Osteocyte (in vitro differentiated cells): ENCODE measurements at regions not wholly inside any gene's neighbourhood (a gene's known extent, or its start where the extent isn't known, plus 50 kb on each side); places are given as distances from the start of the nearest gene placed in this dataset.
"Not testable (repeated sequence)": the region's sequence is repeated elsewhere in the genome, so short reads cannot be mapped to it uniquely, and the experiment has no call there.

ENCODE experiments used
- DNase-seq: peaks from one replicate; pipeline ENCODE4 v3.0.0; 2021; ENCODE audit warnings: mixed read lengths; ENCODE audit not compliant: unreplicated experiment; ENCODE audit errors: extremely low spot score
- H3K27ac Mint-ChIP-seq: one replicate; pipeline ENCODE4 v1.8.0; 2021; ENCODE audit warnings: mild to moderate bottlenecking, mixed read lengths; ENCODE audit not compliant: unreplicated experiment
- H3K27me3 Mint-ChIP-seq: one replicate; pipeline ENCODE4 v1.8.0; 2021; ENCODE audit warnings: mixed read lengths; ENCODE audit not compliant: unreplicated experiment
- H3K36me3 Mint-ChIP-seq: one replicate; pipeline ENCODE4 v1.8.0; 2021; ENCODE audit warnings: mixed read lengths; ENCODE audit not compliant: unreplicated experiment
- H3K4me1 Mint-ChIP-seq: one replicate; pipeline ENCODE4 v1.8.0; 2021; ENCODE audit warnings: mixed read lengths; ENCODE audit not compliant: unreplicated experiment
- H3K4me3 Mint-ChIP-seq: one replicate; pipeline ENCODE4 v1.8.0; 2021; ENCODE audit warnings: mild to moderate bottlenecking, moderate library complexity, mixed read lengths; ENCODE audit not compliant: unreplicated experiment
- H3K9me3 Mint-ChIP-seq: one replicate; pipeline ENCODE4 v1.8.0; 2021; ENCODE audit warnings: mixed read lengths; ENCODE audit not compliant: unreplicated experiment
- TF ChIP-seq, protein P1 (sequence below): fragments of 200-600 bp; sonication (generic); IDR thresholded peaks from 2 replicates; pipeline ENCODE4 v1.5.0; 2021; ENCODE audit warnings: antibody characterized with exemption, mild to moderate bottlenecking, moderate library complexity

GRCh38 chrX:128408842-128409241 lies 356.6 kb upstream of the ACTRT1 start:
- no peak overlapping the region for H3K27ac Mint-ChIP-seq
- no peaks in the 10 kb centered on the region for H3K27me3 Mint-ChIP-seq
- H3K9me3 Mint-ChIP-seq = peaks cover 22% of the 10 kb centered on the region
- H3K4me3 Mint-ChIP-seq = no peak overlapping the region
- no peaks in the 10 kb centered on the region for H3K4me1 Mint-ChIP-seq
- TF ChIP-seq, protein P1, sequence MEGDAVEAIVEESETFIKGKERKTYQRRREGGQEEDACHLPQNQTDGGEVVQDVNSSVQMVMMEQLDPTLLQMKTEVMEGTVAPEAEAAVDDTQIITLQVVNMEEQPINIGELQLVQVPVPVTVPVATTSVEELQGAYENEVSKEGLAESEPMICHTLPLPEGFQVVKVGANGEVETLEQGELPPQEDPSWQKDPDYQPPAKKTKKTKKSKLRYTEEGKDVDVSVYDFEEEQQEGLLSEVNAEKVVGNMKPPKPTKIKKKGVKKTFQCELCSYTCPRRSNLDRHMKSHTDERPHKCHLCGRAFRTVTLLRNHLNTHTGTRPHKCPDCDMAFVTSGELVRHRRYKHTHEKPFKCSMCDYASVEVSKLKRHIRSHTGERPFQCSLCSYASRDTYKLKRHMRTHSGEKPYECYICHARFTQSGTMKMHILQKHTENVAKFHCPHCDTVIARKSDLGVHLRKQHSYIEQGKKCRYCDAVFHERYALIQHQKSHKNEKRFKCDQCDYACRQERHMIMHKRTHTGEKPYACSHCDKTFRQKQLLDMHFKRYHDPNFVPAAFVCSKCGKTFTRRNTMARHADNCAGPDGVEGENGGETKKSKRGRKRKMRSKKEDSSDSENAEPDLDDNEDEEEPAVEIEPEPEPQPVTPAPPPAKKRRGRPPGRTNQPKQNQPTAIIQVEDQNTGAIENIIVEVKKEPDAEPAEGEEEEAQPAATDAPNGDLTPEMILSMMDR = no peak
- H3K36me3 Mint-ChIP-seq = no peaks in the 10 kb centered on the region
- DNase-seq = no peak

GRCh38 chrX:128396601-128397000 lies 344.4 kb upstream of the ACTRT1 start:
- TF ChIP-seq, protein P1 = no peak
- Mint-ChIP-seq H3K27ac (no peak overlapping the region), H3K36me3 (no peaks in the 10 kb centered on the region), H3K4me1 (no peaks in the 10 kb centered on the region), H3K4me3 (no peak overlapping the region), H3K9me3 (peaks cover 7% of the 10 kb centered on the region), H3K27me3 (no peaks in the 10 kb centered on the region)
- DNase-seq = no peak

DNA sequence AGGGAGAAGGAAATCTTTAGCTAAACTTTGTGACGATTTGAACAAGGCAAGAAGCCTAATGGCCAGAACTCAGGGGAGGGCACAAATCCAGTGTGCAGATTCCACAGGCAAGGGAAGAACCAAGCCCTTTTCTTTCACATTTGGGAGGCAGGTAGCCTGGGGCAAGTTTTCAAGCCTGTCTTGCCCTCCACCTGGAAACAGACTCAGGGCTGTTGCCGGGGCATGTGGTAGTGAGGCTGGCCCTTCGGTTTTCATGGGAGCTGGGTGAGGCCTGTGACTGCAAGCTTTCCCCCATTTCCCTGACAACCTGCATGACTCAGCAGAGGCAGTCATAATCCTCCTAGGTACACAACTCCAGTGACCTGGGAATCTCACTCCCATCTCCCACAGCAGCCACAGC lies 331.6 kb upstream of the ACTRT1 start:
- not testable (repeated sequence) for H3K4me3 Mint-ChIP-seq, DNase-seq, H3K27ac Mint-ChIP-seq, H3K36me3 Mint-ChIP-seq, H3K4me1 Mint-ChIP-seq, H3K27me3 Mint-ChIP-seq
- peaks cover 49% of the 10 kb centered on the region for H3K9me3 Mint-ChIP-seq

GRCh38 chrX:128365492-128365891 lies 313.3 kb upstream of the ACTRT1 start:
- Mint-ChIP-seq H3K27ac (no peak overlapping the region), H3K4me3 (no peak overlapping the region), H3K36me3 (no peaks in the 10 kb centered on the region), H3K27me3 (no peaks in the 10 kb centered on the region), H3K9me3 (peaks cover 12% of the 10 kb centered on the region), H3K4me1 (no peaks in the 10 kb centered on the region)
- TF ChIP-seq, protein P1 = no peak
- DNase-seq = no peak

GRCh38 chrX:128335671-128336070 lies 283.5 kb upstream of the ACTRT1 start:
- H3K27me3 Mint-ChIP-seq = no peaks in the 10 kb centered on the region
- H3K4me1 Mint-ChIP-seq = no peaks in the 10 kb centered on the region
- H3K36me3 Mint-ChIP-seq = no peaks in the 10 kb centered on the region
- no peak overlapping the region for H3K27ac Mint-ChIP-seq
- H3K9me3 Mint-ChIP-seq = peaks cover 26% of the 10 kb centered on the region
- H3K4me3 Mint-ChIP-seq = no peak overlapping the region
- DNase-seq = no peak
- TF ChIP-seq, protein P1 = no peak

DNA sequence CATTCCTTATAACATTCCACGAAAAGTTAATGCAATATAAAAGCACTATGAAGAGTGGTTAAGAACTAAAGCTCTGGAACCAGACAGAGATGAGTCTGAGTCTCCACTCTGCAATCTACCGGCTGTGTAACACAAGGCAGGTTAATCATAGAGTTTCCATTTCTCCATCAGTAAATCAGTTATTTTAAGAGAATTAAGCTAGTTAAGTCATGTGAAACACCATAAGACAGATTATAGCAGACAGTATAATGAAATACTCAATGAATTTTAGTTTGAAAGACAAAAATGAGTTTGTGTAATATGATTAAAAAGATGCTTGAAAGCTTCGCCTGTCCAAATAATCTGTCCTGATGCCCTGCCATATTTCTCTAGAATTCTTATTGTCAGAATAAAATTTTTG lies 282.6 kb upstream of the ACTRT1 start:
- H3K9me3 Mint-ChIP-seq = peaks cover 33% of the 10 kb centered on the region

More for the DNA sequence above, 282.6 kb upstream of the ACTRT1 start:
- H3K27ac Mint-ChIP-seq = no peak overlapping the region
- no peak for DNase-seq
- H3K4me1 Mint-ChIP-seq = no peaks in the 10 kb centered on the region
- H3K27me3 Mint-ChIP-seq = no peaks in the 10 kb centered on the region
- TF ChIP-seq, protein P1 = no peak
- H3K4me3 Mint-ChIP-seq = no peak overlapping the region
- H3K36me3 Mint-ChIP-seq = no peaks in the 10 kb centered on the region
